SK-N-SH treated with all-trans-retinoic acid at 6 μM for 48 hours (cell line): ENCODE measurements at regions not wholly inside any gene's neighbourhood (a gene's known extent, or its start where the extent isn't known, plus 50 kb on each side); places are given as distances from the start of the nearest gene placed in this dataset.

ENCODE experiments used
- ARNTL ChIP-seq: fragments of 450-650 bp; formaldehyde crosslinking; IDR thresholded peaks from 2 replicates; pipeline ENCODE4 v1.5.0; 2020; ENCODE audit warnings: low read depth, mild to moderate bottlenecking, moderate library complexity, borderline replicate concordance
- ISL1 ChIP-seq: fragments of 250-450 bp; sonication (Bioruptor Pico); IDR thresholded peaks from 2 replicates; pipeline ENCODE4 v2.1.2; 2022; ENCODE audit warnings: mild to moderate bottlenecking, moderate library complexity
- TCF4 ChIP-seq: fragments of 250-450 bp; sonication (Bioruptor Pico); IDR thresholded peaks from 2 replicates; pipeline ENCODE4 v1.8.0; 2021; ENCODE audit warnings: mild to moderate bottlenecking, moderate library complexity, borderline replicate concordance
- TF ChIP-seq, protein P1 (sequence below): fragments of 250-450 bp; sonication (Bioruptor Pico); IDR thresholded peaks from 2 replicates; pipeline ENCODE4 v1.5.1; 2020; ENCODE audit warnings: low read depth, mild to moderate bottlenecking, moderate library complexity

- TF ChIP-seq ARNTL (CRISPR knock-in tag): no peak
- TF ChIP-seq, protein P1, sequence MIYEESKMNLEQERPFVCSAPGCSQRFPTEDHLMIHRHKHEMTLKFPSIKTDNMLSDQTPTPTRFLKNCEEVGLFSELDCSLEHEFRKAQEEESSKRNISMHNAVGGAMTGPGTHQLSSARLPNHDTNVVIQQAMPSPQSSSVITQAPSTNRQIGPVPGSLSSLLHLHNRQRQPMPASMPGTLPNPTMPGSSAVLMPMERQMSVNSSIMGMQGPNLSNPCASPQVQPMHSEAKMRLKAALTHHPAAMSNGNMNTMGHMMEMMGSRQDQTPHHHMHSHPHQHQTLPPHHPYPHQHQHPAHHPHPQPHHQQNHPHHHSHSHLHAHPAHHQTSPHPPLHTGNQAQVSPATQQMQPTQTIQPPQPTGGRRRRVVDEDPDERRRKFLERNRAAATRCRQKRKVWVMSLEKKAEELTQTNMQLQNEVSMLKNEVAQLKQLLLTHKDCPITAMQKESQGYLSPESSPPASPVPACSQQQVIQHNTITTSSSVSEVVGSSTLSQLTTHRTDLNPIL (CRISPR knock-in tag): no peak
- TF ChIP-seq ISL1 (CRISPR knock-in tag): no peak
- TF ChIP-seq TCF4 (CRISPR knock-in tag): no peak
Observed at GRCh38 chr5:38131686-38132085, 126.7 kb upstream of the EGFLAM start.
